ENCODE measurements at regions not wholly inside any gene's neighbourhood (a gene's known extent, or its start where the extent isn't known, plus 50 kb on each side); places are given as distances from the start of the nearest gene placed in this dataset.
"Not testable (repeated sequence)": the region's sequence is repeated elsewhere in the genome, so short reads cannot be mapped to it uniquely, and the experiment has no call there.

- TF ChIP-seq CTCF (IDR thresholded peaks at IDR 0.05; ENCODE audit: low read depth, low read length), result no peak
- no peak overlapping the region for H3K4me3 ChIP-seq (ENCODE audit: low read depth, low read length)
These were observed 391.8 kb upstream of the MAGEB16 start for GRCh38 chrX:35406386-35406785.

- no peak overlapping the region for H3K4me3 ChIP-seq (ENCODE audit: low read depth, low read length)
- TF ChIP-seq CTCF (IDR thresholded peaks at IDR 0.05; ENCODE audit: low read depth, low read length), result no peak
These were observed 381.4 kb upstream of the MAGEB16 start for GRCh38 chrX:35416782-35417181.

- no peak for TF ChIP-seq CTCF (IDR thresholded peaks at IDR 0.05; ENCODE audit: low read depth, low read length)
- H3K4me3 ChIP-seq (ENCODE audit: low read depth, low read length), result no peak overlapping the region
These were observed 366.1 kb upstream of the MAGEB16 start for GRCh38 chrX:35432056-35432455.

- no peak for TF ChIP-seq CTCF (IDR thresholded peaks at IDR 0.05; ENCODE audit: low read depth, low read length)
- H3K4me3 ChIP-seq (ENCODE audit: low read depth, low read length), result no peak overlapping the region
These were observed 359.0 kb upstream of the MAGEB16 start for GRCh38 chrX:35439034-35439660.

- TF ChIP-seq CTCF (IDR thresholded peaks at IDR 0.05; ENCODE audit: low read depth, low read length), result no peak
- no peak overlapping the region for H3K4me3 ChIP-seq (ENCODE audit: low read depth, low read length)
These were observed 358.4 kb upstream of the MAGEB16 start for GRCh38 chrX:35439692-35440091.

- H3K4me3 ChIP-seq (ENCODE audit: low read depth, low read length), result no peak overlapping the region
- no peak for TF ChIP-seq CTCF (IDR thresholded peaks at IDR 0.05; ENCODE audit: low read depth, low read length)
These were observed 355.7 kb upstream of the MAGEB16 start for GRCh38 chrX:35442421-35442820.

GRCh38 chrX:35443091-35443582 lies 355.0 kb upstream of the MAGEB16 start:
- not testable (repeated sequence) for H3K4me3 ChIP-seq (ENCODE audit: low read depth, low read length)
